ENCODE measurements at regions not wholly inside any gene's neighbourhood (a gene's known extent, or its start where the extent isn't known, plus 50 kb on each side); places are given as distances from the start of the nearest gene placed in this dataset.

- no peaks in the 10 kb centered on the region for H3K9me2 ChIP-seq (ENCODE audit: low read depth, low read length)
- no peaks in the 10 kb centered on the region for H3K27me3 ChIP-seq (ENCODE audit: insufficient read depth, low read length)
- no peak overlapping the region for H3K4me2 ChIP-seq (ENCODE audit: low read length)
- H3K27ac ChIP-seq (ENCODE audit: low read depth, low read length, poor library complexity, severe bottlenecking) = no peak overlapping the region
- H3K4me1 ChIP-seq (ENCODE audit: insufficient read depth, low read length, severe bottlenecking) = no peaks in the 10 kb centered on the region
- H3K79me2 ChIP-seq (ENCODE audit: insufficient read depth, low read length) = no peaks in the 10 kb centered on the region
- H3K36me3 ChIP-seq (ENCODE audit: insufficient read depth, low read length) = no peaks in the 10 kb centered on the region; the same call in 1 of the 2 replicates
- H3K4me3 ChIP-seq (ENCODE audit: low read depth, low read length, poor library complexity, severe bottlenecking) = no peak overlapping the region
- no peak overlapping the region for H3K9ac ChIP-seq (ENCODE audit: low read length)
- no peaks in the 10 kb centered on the region for H4K20me1 ChIP-seq (ENCODE audit: insufficient read depth, low read length)
- no peaks in the 10 kb centered on the region for H3K9me3 ChIP-seq (ENCODE audit: low read length)
- H2AFZ ChIP-seq (ENCODE audit: low read length) = no peak overlapping the region
- TF ChIP-seq EZH2 (IDR thresholded peaks at IDR 0.05; ENCODE audit: borderline replicate concordance, low read length) = no peak
- TF ChIP-seq, protein P1, sequence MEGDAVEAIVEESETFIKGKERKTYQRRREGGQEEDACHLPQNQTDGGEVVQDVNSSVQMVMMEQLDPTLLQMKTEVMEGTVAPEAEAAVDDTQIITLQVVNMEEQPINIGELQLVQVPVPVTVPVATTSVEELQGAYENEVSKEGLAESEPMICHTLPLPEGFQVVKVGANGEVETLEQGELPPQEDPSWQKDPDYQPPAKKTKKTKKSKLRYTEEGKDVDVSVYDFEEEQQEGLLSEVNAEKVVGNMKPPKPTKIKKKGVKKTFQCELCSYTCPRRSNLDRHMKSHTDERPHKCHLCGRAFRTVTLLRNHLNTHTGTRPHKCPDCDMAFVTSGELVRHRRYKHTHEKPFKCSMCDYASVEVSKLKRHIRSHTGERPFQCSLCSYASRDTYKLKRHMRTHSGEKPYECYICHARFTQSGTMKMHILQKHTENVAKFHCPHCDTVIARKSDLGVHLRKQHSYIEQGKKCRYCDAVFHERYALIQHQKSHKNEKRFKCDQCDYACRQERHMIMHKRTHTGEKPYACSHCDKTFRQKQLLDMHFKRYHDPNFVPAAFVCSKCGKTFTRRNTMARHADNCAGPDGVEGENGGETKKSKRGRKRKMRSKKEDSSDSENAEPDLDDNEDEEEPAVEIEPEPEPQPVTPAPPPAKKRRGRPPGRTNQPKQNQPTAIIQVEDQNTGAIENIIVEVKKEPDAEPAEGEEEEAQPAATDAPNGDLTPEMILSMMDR (IDR thresholded peaks at IDR 0.05; ENCODE audit: low read length) = no peak
- H3F3A ChIP-seq (ENCODE audit: insufficient read depth, low read length) = no peaks in the 10 kb centered on the region
These were observed 122.1 kb downstream of the LRIG2 start for GRCh38 chr1:113194846-113195830.

DNA sequence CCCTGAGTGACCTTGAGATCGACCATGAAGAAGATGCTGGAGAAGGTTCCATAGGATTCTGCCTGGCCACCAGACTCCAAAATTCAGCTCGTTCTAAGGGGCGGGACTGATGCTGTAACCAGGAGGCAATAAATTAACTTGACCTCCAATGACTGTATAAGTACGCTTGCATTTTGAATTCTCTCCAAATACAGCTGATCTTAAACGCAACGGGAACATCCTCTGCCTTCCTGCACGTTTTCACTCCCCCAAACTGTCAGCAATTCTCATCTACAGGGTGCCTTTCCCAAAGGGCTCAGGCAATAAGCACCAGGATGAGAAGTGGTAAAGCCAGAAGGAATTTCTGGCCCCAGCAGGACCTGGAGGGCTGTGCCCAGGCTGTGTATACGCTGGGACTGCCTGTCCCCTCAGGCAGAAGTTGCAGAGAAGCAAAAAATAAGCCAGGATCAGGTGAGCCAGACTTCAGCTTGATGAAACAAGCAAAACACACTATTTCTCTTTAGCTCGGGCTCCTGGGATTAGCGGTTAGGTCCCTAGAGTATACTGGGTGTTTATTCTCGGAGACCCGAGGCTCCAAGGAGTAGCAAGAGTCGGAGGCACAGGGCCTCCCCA lies 124.8 kb downstream of the LRIG2 start:
- TF ChIP-seq EZH2 (IDR thresholded peaks at IDR 0.05; ENCODE audit: borderline replicate concordance, low read length) = no peak
- TF ChIP-seq, protein P1 (IDR thresholded peaks at IDR 0.05; ENCODE audit: low read length) = no peak
- H3K4me2 ChIP-seq (ENCODE audit: low read length) = no peak overlapping the region
- H4K20me1 ChIP-seq (ENCODE audit: insufficient read depth, low read length) = no peaks in the 10 kb centered on the region
- H3K9me3 ChIP-seq (ENCODE audit: low read length) = no peaks in the 10 kb centered on the region
- H3K9ac ChIP-seq (ENCODE audit: low read length) = no peak overlapping the region
- H3K36me3 ChIP-seq (ENCODE audit: insufficient read depth, low read length) = no peaks in the 10 kb centered on the region; the same call in 1 of the 2 replicates
- H2AFZ ChIP-seq (ENCODE audit: low read length) = no peak overlapping the region
- H3K9me2 ChIP-seq (ENCODE audit: low read depth, low read length) = no peaks in the 10 kb centered on the region
- no peak overlapping the region for H3K4me3 ChIP-seq (ENCODE audit: low read depth, low read length, poor library complexity, severe bottlenecking)
- H3K79me2 ChIP-seq (ENCODE audit: insufficient read depth, low read length) = no peaks in the 10 kb centered on the region
- no peaks in the 10 kb centered on the region for H3K27me3 ChIP-seq (ENCODE audit: insufficient read depth, low read length)
- no peaks in the 10 kb centered on the region for H3K4me1 ChIP-seq (ENCODE audit: insufficient read depth, low read length, severe bottlenecking)
- H3K27ac ChIP-seq (ENCODE audit: low read depth, low read length, poor library complexity, severe bottlenecking) = no peak overlapping the region
- H3F3A ChIP-seq (ENCODE audit: insufficient read depth, low read length) = no peaks in the 10 kb centered on the region

GRCh38 chr1:113198806-113199205 lies 125.8 kb downstream of the LRIG2 start:
- Histone ChIP-seq H3F3A (ENCODE audit: insufficient read depth, low read length) (no peaks in the 10 kb centered on the region), H3K79me2 (ENCODE audit: insufficient read depth, low read length) (no peaks in the 10 kb centered on the region), H3K9ac (ENCODE audit: low read length) (no peak overlapping the region), H3K4me2 (ENCODE audit: low read length) (no peak overlapping the region), H3K4me3 (ENCODE audit: low read depth, low read length, poor library complexity, severe bottlenecking) (no peak overlapping the region), H3K4me1 (ENCODE audit: insufficient read depth, low read length, severe bottlenecking) (no peaks in the 10 kb centered on the region), H3K27me3 (ENCODE audit: insufficient read depth, low read length) (no peaks in the 10 kb centered on the region), H3K36me3 (ENCODE audit: insufficient read depth, low read length) (no peaks in the 10 kb centered on the region), H3K9me3 (ENCODE audit: low read length) (no peaks in the 10 kb centered on the region), H3K27ac (ENCODE audit: low read depth, low read length, poor library complexity, severe bottlenecking) (no peak overlapping the region), H3K9me2 (ENCODE audit: low read depth, low read length) (no peaks in the 10 kb centered on the region), H2AFZ (ENCODE audit: low read length) (no peak overlapping the region), H4K20me1 (ENCODE audit: insufficient read depth, low read length) (no peaks in the 10 kb centered on the region)
- TF ChIP-seq EZH2 (IDR thresholded peaks at IDR 0.05; ENCODE audit: borderline replicate concordance, low read length) = no peak
- TF ChIP-seq, protein P1 (IDR thresholded peaks at IDR 0.05; ENCODE audit: low read length) = no peak

Measured in OCI-LY1 (cell line).